CD4-positive, alpha-beta T cell (primary cell): ENCODE measurements at regions not wholly inside any gene's neighbourhood (a gene's known extent, or its start where the extent isn't known, plus 50 kb on each side); places are given as distances from the start of the nearest gene placed in this dataset.
"Not testable (repeated sequence)": the region's sequence is repeated elsewhere in the genome, so short reads cannot be mapped to it uniquely, and the experiment has no call there.

Experiments
- ATAC-seq: fragments of 200-7000 bp; cut with Tn5 transposase; one replicate; pipeline ENCODE4 v1.10.0; 2022; ENCODE audit warnings: mild to moderate bottlenecking; ENCODE audit not compliant: poor library complexity
- CTCF ChIA-PET: fragments of 350-600 bp; sonication (Branson Sonifier 250); formaldehyde crosslinking; loops from one replicate; lab custom pipeline; 2021; ENCODE audit warnings: antibody characterized with exemption, inconsistent platforms; lab: Charles Lee
- POLR2A ChIA-PET: fragments of 350-600 bp; sonication (Branson Sonifier 250); formaldehyde crosslinking; loops from one replicate; lab custom pipeline; 2021; ENCODE audit warnings: antibody characterized with exemption, inconsistent platforms; lab: Charles Lee
- DNase-seq, 14 experiments: peaks; one replicate each; pipeline ENCODE4 v3.0.0-alpha.2; 2013 to 2020; ENCODE audit warnings: mixed read lengths in 2 of 14
- H3K27ac ChIP-seq, 2 donors: one replicate each; pipeline versions ENCODE4 v1.5.1 to v1.7.0; 2013; ENCODE audit warnings: low read length in 2 of 2, low read depth in 1 of 2, mild to moderate bottlenecking in 1 of 2
- H3K27me3 ChIP-seq, 2 experiments: 1 replicate in 1 of 2; 2 replicates in 1 of 2; pipeline versions ENCODE4 v1.6.1 to v1.7.0; 2013; ENCODE audit warnings: low read length in 2 of 2, control low read depth in 1 of 2, mild to moderate bottlenecking in 1 of 2, moderate library complexity in 1 of 2; ENCODE audit not compliant: insufficient read depth in 2 of 2, control insufficient read depth in 1 of 2
- H3K36me3 ChIP-seq: one replicate; pipeline ENCODE4 v1.6.1; 2013; ENCODE audit warnings: low read length, control low read depth; ENCODE audit not compliant: insufficient read depth
- H3K4me1 ChIP-seq: one replicate; pipeline ENCODE4 v1.6.1; 2013; ENCODE audit warnings: low read length, control low read depth; ENCODE audit not compliant: insufficient read depth
- H3K4me3 ChIP-seq: one replicate; pipeline ENCODE4 v1.5.1; 2013; ENCODE audit warnings: mild to moderate bottlenecking, low read length, moderate library complexity
- H3K9me3 ChIP-seq, 2 experiments: 1 replicate in 1 of 2; 2 replicates in 1 of 2; pipeline versions ENCODE4 v1.6.1 to v1.7.0; 2013; ENCODE audit warnings: low read length in 2 of 2, mild to moderate bottlenecking in 2 of 2, control low read depth in 1 of 2, moderate library complexity in 1 of 2; ENCODE audit not compliant: control insufficient read depth in 1 of 2, insufficient read depth in 1 of 2
- H3K27ac Mint-ChIP-seq: one replicate; pipeline ENCODE4 v1.8.0; 2020; ENCODE audit warnings: mixed read lengths
- H3K27me3 Mint-ChIP-seq: one replicate; pipeline ENCODE4 v1.8.0; 2021; ENCODE audit warnings: mixed read lengths
- H3K36me3 Mint-ChIP-seq: one replicate; pipeline ENCODE4 v1.8.0; 2021; ENCODE audit warnings: low read depth, mixed read lengths
- H3K4me1 Mint-ChIP-seq: one replicate; pipeline ENCODE4 v1.8.0; 2021; ENCODE audit warnings: low read depth, mixed read lengths
- H3K4me3 Mint-ChIP-seq: one replicate; pipeline ENCODE4 v1.8.0; 2020; ENCODE audit warnings: mild to moderate bottlenecking, mixed read lengths
- H3K9me3 Mint-ChIP-seq: one replicate; pipeline ENCODE4 v1.8.0; 2020; ENCODE audit warnings: mixed read lengths
- CTCF ChIP-seq: fragments of 200-600 bp; IDR thresholded peaks from one replicate; pipeline ENCODE4 v1.8.0; 2022; ENCODE audit warnings: antibody characterized with exemption, mild to moderate bottlenecking
- intact Hi-C, 2 experiments: fragments of 100-400 bp; cut with DNase I in 1 of 2; cut with micrococcal nuclease in 1 of 2; formaldehyde crosslinking; loops; one replicate each; pipeline versions ENCODE4 v1.15.1 to v1.9.0; 2023 to 2025; cut with DNase I, micrococcal nuclease

- Mint-ChIP-seq H3K9me3 (peaks cover 2% of the 10 kb centered on the region), H3K36me3 (peaks cover 9% of the 10 kb centered on the region), H3K27ac (no peak overlapping the region), H3K4me1 (no peaks in the 10 kb centered on the region), H3K4me3 (no peak overlapping the region), H3K27me3 (no peaks in the 10 kb centered on the region)
- ChIA-PET POLR2A (no interaction called here), CTCF (no interaction called here)
- DNase-seq: no peak
- H3K27me3 ChIP-seq: no peaks in the 10 kb centered on the region
- no peak overlapping the region for H3K27ac ChIP-seq
- no peak for TF ChIP-seq CTCF
- no peak overlapping the region for H3K4me3 ChIP-seq
- no peaks in the 10 kb centered on the region for H3K4me1 ChIP-seq
- intact Hi-C loops: no loop called here
- ATAC-seq: no peak
- peaks cover 0 to 7% of the 10 kb centered on the region in 2 experiments for H3K9me3 ChIP-seq
- H3K36me3 ChIP-seq: no peaks in the 10 kb centered on the region
These were observed 106.2 kb upstream of the KLF8 start for GRCh38 chrX:56125946-56126345.

- H3K27ac Mint-ChIP-seq: no peak overlapping the region
- POLR2A ChIA-PET: no interaction called here
- peaks cover 2% of the 10 kb centered on the region for H3K9me3 Mint-ChIP-seq
- no peak overlapping the region for H3K4me3 Mint-ChIP-seq
- ATAC-seq (no peak), DNase-seq (no peak)
- no peak overlapping the region for H3K27ac ChIP-seq
- no peak overlapping the region for H3K4me3 ChIP-seq
- H3K4me1 ChIP-seq: no peaks in the 10 kb centered on the region
- no peaks in the 10 kb centered on the region for H3K4me1 Mint-ChIP-seq
- no peak for TF ChIP-seq CTCF
- intact Hi-C loops: no loop called here
- H3K27me3 ChIP-seq: no peaks in the 10 kb centered on the region
- H3K36me3 ChIP-seq: no peaks in the 10 kb centered on the region
- H3K27me3 Mint-ChIP-seq: no peaks in the 10 kb centered on the region
- CTCF ChIA-PET: no interaction called here
- H3K9me3 ChIP-seq: peaks cover 0 to 7% of the 10 kb centered on the region in 2 experiments
- peaks cover 15% of the 10 kb centered on the region for H3K36me3 Mint-ChIP-seq
These were observed 102.1 kb upstream of the KLF8 start for GRCh38 chrX:56130031-56130430.

- CTCF ChIA-PET: no interaction called here
These were observed 101.7 kb upstream of the KLF8 start for GRCh38 chrX:56130436-56130835.

GRCh38 chrX:56164135-56164534 lies 68.0 kb upstream of the KLF8 start:
- H3K4me3 Mint-ChIP-seq, H3K27ac ChIP-seq, intact Hi-C loops, H3K36me3 Mint-ChIP-seq, H3K4me1 Mint-ChIP-seq, H3K4me3 ChIP-seq, H3K36me3 ChIP-seq, POLR2A ChIA-PET, H3K27me3 ChIP-seq, ATAC-seq, H3K27ac Mint-ChIP-seq, H3K9me3 ChIP-seq, H3K4me1 ChIP-seq, H3K27me3 Mint-ChIP-seq, DNase-seq, CTCF ChIA-PET, H3K9me3 Mint-ChIP-seq: not testable (repeated sequence)

More at GRCh38 chrX:56130436-56130835, 101.7 kb upstream of the KLF8 start:
- ATAC-seq (no peak), DNase-seq (no peak)
- H3K4me3 Mint-ChIP-seq: no peak overlapping the region
- no peaks in the 10 kb centered on the region for H3K27me3 Mint-ChIP-seq
- Histone ChIP-seq H3K9me3 (peaks cover 0 to 7% of the 10 kb centered on the region in 2 experiments), H3K27me3 (no peaks in the 10 kb centered on the region), H3K4me1 (no peaks in the 10 kb centered on the region), H3K36me3 (no peaks in the 10 kb centered on the region), H3K4me3 (no peak overlapping the region), H3K27ac (no peak overlapping the region)
- POLR2A ChIA-PET: no interaction called here
- TF ChIP-seq CTCF: no peak
- H3K9me3 Mint-ChIP-seq: peaks cover 2% of the 10 kb centered on the region
- intact Hi-C loops: no loop called here
- peaks cover 15% of the 10 kb centered on the region for H3K36me3 Mint-ChIP-seq
- H3K4me1 Mint-ChIP-seq: no peaks in the 10 kb centered on the region
- H3K27ac Mint-ChIP-seq: no peak overlapping the region
